K562 (cell line): ENCODE measurements at regions not wholly inside any gene's neighbourhood (a gene's known extent, or its start where the extent isn't known, plus 50 kb on each side); places are given as distances from the start of the nearest gene placed in this dataset.

ENCODE experiments used
- KDM5B ChIP-seq: fragments of 200-600 bp; sonication (generic); IDR thresholded peaks from 2 replicates; pipeline ENCODE4 v1.6.1; 2012; ENCODE audit warnings: low read depth, mild to moderate bottlenecking, moderate library complexity, low read length, control low read depth, inconsistent platforms; ENCODE audit not compliant: insufficient replicate concordance
- MYC ChIP-seq, 2 experiments: fragments of 250-450 bp in 1 of 2; sonication (Bioruptor Pico) in 1 of 2; IDR thresholded peaks; 2 replicates each; pipeline versions ENCODE4 v1.5.1 to v1.6.1; 2012 to 2021; ENCODE audit warnings: low read depth in 2 of 2, borderline replicate concordance in 1 of 2, improper control_type of control experiment in 1 of 2, low read length in 1 of 2, mild to moderate bottlenecking in 1 of 2, moderate library complexity in 1 of 2
- PCBP1 ChIP-seq: fragments of 200-400 bp; formaldehyde crosslinking; IDR thresholded peaks from 2 replicates; pipeline ENCODE4 v1.6.1; 2018; ENCODE audit warnings: mild to moderate bottlenecking, low read depth, low read length; ENCODE audit not compliant: poor library complexity, severe bottlenecking
- SMARCA4 ChIP-seq: fragments of 450-650 bp; IDR thresholded peaks from 2 replicates; pipeline ENCODE4 v1.6.1; 2016
- ZNF224 ChIP-seq: sonication (generic); formaldehyde crosslinking; IDR thresholded peaks from 2 replicates; pipeline ENCODE4 v1.8.0; 2022; ENCODE audit warnings: mild to moderate bottlenecking, missing genetic modification reagents
- TF ChIP-seq, protein P1 (sequence below): fragments of 450-650 bp; IDR thresholded peaks from 2 replicates; pipeline ENCODE4 v1.6.1; 2016; ENCODE audit warnings: mild to moderate bottlenecking, moderate library complexity
- TF ChIP-seq, protein P2 (sequence below): fragments of 250-450 bp; sonication (Bioruptor Pico); IDR thresholded peaks from 2 replicates; pipeline ENCODE4 v1.4.0; 2020

DNA sequence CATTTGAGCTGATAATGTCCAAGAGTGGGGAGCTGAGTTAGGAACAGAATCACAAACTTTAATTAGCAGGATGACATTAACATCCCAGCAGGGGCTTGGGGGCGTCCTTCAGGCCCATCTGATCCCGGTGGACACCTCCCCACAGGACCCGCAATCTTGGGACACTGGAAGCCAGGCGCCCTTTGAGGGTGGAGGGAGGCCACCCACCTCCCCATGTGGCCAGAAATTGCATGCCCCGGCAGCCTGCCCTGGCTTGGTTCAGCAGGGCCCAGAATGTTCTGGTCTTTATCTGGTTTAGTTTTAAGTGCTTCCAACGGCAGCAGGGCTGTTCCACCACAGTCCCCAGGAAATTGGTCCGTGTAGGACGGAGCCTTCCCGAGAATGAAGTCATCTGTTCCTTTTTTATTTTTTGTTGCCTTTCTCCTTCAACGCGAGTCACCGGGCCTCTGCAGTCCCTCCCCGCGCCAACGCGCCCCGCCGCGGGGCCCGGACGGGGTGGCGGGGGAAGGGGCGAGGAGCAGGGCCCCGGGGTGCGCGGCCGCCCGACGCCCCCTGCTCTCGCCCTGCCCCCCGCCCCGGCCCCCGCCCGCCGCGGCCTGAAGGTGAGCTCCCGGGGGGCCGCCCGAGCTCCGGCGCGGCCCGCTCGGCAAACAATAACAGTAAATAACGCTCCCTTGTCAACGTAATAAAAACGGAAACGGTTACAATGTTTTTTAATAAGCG, 207.9 kb downstream of the C9orf50 start (continued):
- TF ChIP-seq, protein P1, sequence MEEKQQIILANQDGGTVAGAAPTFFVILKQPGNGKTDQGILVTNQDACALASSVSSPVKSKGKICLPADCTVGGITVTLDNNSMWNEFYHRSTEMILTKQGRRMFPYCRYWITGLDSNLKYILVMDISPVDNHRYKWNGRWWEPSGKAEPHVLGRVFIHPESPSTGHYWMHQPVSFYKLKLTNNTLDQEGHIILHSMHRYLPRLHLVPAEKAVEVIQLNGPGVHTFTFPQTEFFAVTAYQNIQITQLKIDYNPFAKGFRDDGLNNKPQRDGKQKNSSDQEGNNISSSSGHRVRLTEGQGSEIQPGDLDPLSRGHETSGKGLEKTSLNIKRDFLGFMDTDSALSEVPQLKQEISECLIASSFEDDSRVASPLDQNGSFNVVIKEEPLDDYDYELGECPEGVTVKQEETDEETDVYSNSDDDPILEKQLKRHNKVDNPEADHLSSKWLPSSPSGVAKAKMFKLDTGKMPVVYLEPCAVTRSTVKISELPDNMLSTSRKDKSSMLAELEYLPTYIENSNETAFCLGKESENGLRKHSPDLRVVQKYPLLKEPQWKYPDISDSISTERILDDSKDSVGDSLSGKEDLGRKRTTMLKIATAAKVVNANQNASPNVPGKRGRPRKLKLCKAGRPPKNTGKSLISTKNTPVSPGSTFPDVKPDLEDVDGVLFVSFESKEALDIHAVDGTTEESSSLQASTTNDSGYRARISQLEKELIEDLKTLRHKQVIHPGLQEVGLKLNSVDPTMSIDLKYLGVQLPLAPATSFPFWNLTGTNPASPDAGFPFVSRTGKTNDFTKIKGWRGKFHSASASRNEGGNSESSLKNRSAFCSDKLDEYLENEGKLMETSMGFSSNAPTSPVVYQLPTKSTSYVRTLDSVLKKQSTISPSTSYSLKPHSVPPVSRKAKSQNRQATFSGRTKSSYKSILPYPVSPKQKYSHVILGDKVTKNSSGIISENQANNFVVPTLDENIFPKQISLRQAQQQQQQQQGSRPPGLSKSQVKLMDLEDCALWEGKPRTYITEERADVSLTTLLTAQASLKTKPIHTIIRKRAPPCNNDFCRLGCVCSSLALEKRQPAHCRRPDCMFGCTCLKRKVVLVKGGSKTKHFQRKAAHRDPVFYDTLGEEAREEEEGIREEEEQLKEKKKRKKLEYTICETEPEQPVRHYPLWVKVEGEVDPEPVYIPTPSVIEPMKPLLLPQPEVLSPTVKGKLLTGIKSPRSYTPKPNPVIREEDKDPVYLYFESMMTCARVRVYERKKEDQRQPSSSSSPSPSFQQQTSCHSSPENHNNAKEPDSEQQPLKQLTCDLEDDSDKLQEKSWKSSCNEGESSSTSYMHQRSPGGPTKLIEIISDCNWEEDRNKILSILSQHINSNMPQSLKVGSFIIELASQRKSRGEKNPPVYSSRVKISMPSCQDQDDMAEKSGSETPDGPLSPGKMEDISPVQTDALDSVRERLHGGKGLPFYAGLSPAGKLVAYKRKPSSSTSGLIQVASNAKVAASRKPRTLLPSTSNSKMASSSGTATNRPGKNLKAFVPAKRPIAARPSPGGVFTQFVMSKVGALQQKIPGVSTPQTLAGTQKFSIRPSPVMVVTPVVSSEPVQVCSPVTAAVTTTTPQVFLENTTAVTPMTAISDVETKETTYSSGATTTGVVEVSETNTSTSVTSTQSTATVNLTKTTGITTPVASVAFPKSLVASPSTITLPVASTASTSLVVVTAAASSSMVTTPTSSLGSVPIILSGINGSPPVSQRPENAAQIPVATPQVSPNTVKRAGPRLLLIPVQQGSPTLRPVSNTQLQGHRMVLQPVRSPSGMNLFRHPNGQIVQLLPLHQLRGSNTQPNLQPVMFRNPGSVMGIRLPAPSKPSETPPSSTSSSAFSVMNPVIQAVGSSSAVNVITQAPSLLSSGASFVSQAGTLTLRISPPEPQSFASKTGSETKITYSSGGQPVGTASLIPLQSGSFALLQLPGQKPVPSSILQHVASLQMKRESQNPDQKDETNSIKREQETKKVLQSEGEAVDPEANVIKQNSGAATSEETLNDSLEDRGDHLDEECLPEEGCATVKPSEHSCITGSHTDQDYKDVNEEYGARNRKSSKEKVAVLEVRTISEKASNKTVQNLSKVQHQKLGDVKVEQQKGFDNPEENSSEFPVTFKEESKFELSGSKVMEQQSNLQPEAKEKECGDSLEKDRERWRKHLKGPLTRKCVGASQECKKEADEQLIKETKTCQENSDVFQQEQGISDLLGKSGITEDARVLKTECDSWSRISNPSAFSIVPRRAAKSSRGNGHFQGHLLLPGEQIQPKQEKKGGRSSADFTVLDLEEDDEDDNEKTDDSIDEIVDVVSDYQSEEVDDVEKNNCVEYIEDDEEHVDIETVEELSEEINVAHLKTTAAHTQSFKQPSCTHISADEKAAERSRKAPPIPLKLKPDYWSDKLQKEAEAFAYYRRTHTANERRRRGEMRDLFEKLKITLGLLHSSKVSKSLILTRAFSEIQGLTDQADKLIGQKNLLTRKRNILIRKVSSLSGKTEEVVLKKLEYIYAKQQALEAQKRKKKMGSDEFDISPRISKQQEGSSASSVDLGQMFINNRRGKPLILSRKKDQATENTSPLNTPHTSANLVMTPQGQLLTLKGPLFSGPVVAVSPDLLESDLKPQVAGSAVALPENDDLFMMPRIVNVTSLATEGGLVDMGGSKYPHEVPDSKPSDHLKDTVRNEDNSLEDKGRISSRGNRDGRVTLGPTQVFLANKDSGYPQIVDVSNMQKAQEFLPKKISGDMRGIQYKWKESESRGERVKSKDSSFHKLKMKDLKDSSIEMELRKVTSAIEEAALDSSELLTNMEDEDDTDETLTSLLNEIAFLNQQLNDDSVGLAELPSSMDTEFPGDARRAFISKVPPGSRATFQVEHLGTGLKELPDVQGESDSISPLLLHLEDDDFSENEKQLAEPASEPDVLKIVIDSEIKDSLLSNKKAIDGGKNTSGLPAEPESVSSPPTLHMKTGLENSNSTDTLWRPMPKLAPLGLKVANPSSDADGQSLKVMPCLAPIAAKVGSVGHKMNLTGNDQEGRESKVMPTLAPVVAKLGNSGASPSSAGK, result peak; percentile 60
- TF ChIP-seq KDM5B (peak; percentile 61), SMARCA4 (peak; percentile 35; the same call in 1 of the 2 replicates), PCBP1 (peak; percentile 9), ZNF224 (CRISPR knock-in tag) (no peak), MYC (IDR thresholded peaks at IDR 0.05; ENCODE audit: low read depth, low read length) (peak; percentile 54; the same call in 1 of the 2 replicates), MYC (CRISPR knock-in tag; IDR thresholded peaks at IDR 0.05; ENCODE audit: borderline replicate concordance, low read depth) (peak; percentile 27; the same call in 1 of the 2 replicates)
- TF ChIP-seq, protein P2, sequence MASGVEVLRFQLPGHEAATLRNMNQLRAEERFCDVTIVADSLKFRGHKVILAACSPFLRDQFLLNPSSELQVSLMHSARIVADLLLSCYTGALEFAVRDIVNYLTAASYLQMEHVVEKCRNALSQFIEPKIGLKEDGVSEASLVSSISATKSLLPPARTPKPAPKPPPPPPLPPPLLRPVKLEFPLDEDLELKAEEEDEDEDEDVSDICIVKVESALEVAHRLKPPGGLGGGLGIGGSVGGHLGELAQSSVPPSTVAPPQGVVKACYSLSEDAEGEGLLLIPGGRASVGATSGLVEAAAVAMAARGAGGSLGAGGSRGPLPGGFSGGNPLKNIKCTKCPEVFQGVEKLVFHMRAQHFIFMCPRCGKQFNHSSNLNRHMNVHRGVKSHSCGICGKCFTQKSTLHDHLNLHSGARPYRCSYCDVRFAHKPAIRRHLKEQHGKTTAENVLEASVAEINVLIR (CRISPR knock-in tag), result peak; percentile 50; the same call in 1 of the 2 replicates
